Neural progenitor cell (in vitro differentiated cells): ENCODE measurements at regions not wholly inside any gene's neighbourhood (a gene's known extent, or its start where the extent isn't known, plus 50 kb on each side); places are given as distances from the start of the nearest gene placed in this dataset.

Source experiments
- DNase-seq: peaks from one replicate; pipeline ENCODE4 v3.0.0-alpha.2; 2016; ENCODE audit warnings: low spot score
- H2AFZ ChIP-seq: fragments of 200-600 bp; sonication (generic); replicated peaks from 2 replicates; pipeline ENCODE4 v1.6.1; 2016; ENCODE audit warnings: antibody characterized with exemption
- H3F3A ChIP-seq: fragments of 200-600 bp; sonication (generic); 2 replicates; pipeline ENCODE4 v1.6.1; 2016; ENCODE audit warnings: antibody characterized with exemption, low read depth
- H3K27ac ChIP-seq: fragments of 200-600 bp; sonication (generic); 2 replicates; pipeline ENCODE4 v1.5.1; 2016; ENCODE audit warnings: mild to moderate bottlenecking
- H3K27me3 ChIP-seq: fragments of 200-600 bp; sonication (generic); 2 replicates; pipeline ENCODE4 v1.6.1; 2016; ENCODE audit warnings: mild to moderate bottlenecking, moderate library complexity
- H3K36me3 ChIP-seq: fragments of 200-600 bp; sonication (generic); 2 replicates; pipeline ENCODE4 v1.5.1; 2016
- H3K4me1 ChIP-seq: fragments of 200-600 bp; sonication (generic); 2 replicates; pipeline ENCODE4 v1.6.1; 2016; ENCODE audit warnings: mixed run types
- H3K4me2 ChIP-seq: fragments of 200-600 bp; sonication (generic); 2 replicates; pipeline ENCODE4 v1.6.1; 2016
- H3K4me3 ChIP-seq: fragments of 200-600 bp; sonication (generic); 2 replicates; pipeline ENCODE4 v1.5.1; 2016
- H3K79me2 ChIP-seq: fragments of 200-600 bp; sonication (generic); 2 replicates; pipeline ENCODE4 v1.6.1; 2016; ENCODE audit warnings: low read depth
- H3K9ac ChIP-seq: fragments of 200-600 bp; sonication (generic); 2 replicates; pipeline ENCODE4 v1.6.1; 2016
- H3K9me3 ChIP-seq: fragments of 200-600 bp; sonication (generic); 2 replicates; pipeline ENCODE4 v1.5.1; 2016; ENCODE audit warnings: low read depth
- H4K20me1 ChIP-seq: fragments of 200-600 bp; sonication (generic); 2 replicates; pipeline ENCODE4 v1.6.1; 2016; ENCODE audit warnings: low read depth
- H3K27ac Mint-ChIP-seq: 3 replicates; pipeline ENCODE4 v1.8.0; 2021; ENCODE audit warnings: mixed read lengths
- H3K27me3 Mint-ChIP-seq: 2 replicates; pipeline ENCODE4 v1.8.0; 2022; ENCODE audit warnings: low read depth, mild to moderate bottlenecking, inconsistent platforms, moderate library complexity, mixed read lengths; ENCODE audit not compliant: insufficient read depth
- H3K36me3 Mint-ChIP-seq: 3 replicates; pipeline ENCODE4 v1.8.0; 2021; ENCODE audit warnings: mixed read lengths
- H3K4me1 Mint-ChIP-seq: 3 replicates; pipeline ENCODE4 v1.8.0; 2021; ENCODE audit warnings: mixed read lengths
- H3K4me3 Mint-ChIP-seq: 3 replicates; pipeline ENCODE4 v1.8.0; 2021; ENCODE audit warnings: mild to moderate bottlenecking, moderate library complexity, mixed read lengths
- H3K9me3 Mint-ChIP-seq: 3 replicates; pipeline ENCODE4 v1.8.0; 2020; ENCODE audit warnings: mixed read lengths
- EZH2 ChIP-seq: fragments of 200-600 bp; sonication (generic); IDR thresholded peaks from 2 replicates; pipeline ENCODE4 v1.6.1; 2017; ENCODE audit warnings: antibody characterized with exemption, mild to moderate bottlenecking, moderate library complexity
- EZH2phosphoT487 ChIP-seq: fragments of 200-600 bp; sonication (generic); IDR thresholded peaks from 2 replicates; pipeline ENCODE4 v1.6.1; 2017; ENCODE audit warnings: antibody characterized with exemption
- TF ChIP-seq, protein P1 (sequence below): fragments of 200-600 bp; sonication (generic); IDR thresholded peaks from 2 replicates; pipeline ENCODE4 v1.5.1; 2017; ENCODE audit warnings: antibody characterized with exemption, mild to moderate bottlenecking

DNA sequence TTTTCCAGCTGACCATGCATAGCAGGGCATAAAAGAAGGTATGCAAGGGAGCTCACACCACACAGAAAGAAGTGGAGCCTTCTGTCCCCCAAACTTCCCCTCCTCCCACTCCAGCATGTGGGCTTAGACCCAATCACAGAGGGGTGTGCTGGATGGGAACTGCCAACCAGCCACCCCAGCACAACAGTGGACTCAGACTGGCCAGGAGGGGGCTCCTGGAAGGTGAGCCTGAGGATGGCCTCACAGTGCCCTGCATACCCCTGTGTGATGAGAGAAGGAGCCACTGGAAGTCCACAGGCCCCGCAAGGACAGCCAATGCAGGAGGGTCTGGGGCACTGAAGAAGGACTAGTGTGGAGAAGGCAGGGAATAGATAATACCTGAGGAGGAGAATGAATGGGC, 106.9 kb upstream of the SERP2 start:
- Histone ChIP-seq H4K20me1 (no peaks in the 10 kb centered on the region), H3K27ac (no peak overlapping the region), H3K79me2 (no peaks in the 10 kb centered on the region), H3K4me3 (no peak overlapping the region), H2AFZ (no peak overlapping the region), H3F3A (no peaks in the 10 kb centered on the region), H3K27me3 (no peaks in the 10 kb centered on the region), H3K36me3 (no peaks in the 10 kb centered on the region), H3K9ac (no peak overlapping the region), H3K4me2 (no peak overlapping the region), H3K4me1 (no peaks in the 10 kb centered on the region), H3K9me3 (no peaks in the 10 kb centered on the region)
- peaks cover 13% of the 10 kb centered on the region for H3K27me3 Mint-ChIP-seq
- H3K4me1 Mint-ChIP-seq: peaks cover 34% of the 10 kb centered on the region
- H3K4me3 Mint-ChIP-seq: no peak overlapping the region
- peaks cover 15% of the 10 kb centered on the region for H3K9me3 Mint-ChIP-seq
- H3K36me3 Mint-ChIP-seq: no peaks in the 10 kb centered on the region
- no peak overlapping the region for H3K27ac Mint-ChIP-seq
- no peak for DNase-seq
- no peak for TF ChIP-seq EZH2phosphoT487
- no peak for TF ChIP-seq EZH2
- TF ChIP-seq, protein P1, sequence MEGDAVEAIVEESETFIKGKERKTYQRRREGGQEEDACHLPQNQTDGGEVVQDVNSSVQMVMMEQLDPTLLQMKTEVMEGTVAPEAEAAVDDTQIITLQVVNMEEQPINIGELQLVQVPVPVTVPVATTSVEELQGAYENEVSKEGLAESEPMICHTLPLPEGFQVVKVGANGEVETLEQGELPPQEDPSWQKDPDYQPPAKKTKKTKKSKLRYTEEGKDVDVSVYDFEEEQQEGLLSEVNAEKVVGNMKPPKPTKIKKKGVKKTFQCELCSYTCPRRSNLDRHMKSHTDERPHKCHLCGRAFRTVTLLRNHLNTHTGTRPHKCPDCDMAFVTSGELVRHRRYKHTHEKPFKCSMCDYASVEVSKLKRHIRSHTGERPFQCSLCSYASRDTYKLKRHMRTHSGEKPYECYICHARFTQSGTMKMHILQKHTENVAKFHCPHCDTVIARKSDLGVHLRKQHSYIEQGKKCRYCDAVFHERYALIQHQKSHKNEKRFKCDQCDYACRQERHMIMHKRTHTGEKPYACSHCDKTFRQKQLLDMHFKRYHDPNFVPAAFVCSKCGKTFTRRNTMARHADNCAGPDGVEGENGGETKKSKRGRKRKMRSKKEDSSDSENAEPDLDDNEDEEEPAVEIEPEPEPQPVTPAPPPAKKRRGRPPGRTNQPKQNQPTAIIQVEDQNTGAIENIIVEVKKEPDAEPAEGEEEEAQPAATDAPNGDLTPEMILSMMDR: no peak

DNA sequence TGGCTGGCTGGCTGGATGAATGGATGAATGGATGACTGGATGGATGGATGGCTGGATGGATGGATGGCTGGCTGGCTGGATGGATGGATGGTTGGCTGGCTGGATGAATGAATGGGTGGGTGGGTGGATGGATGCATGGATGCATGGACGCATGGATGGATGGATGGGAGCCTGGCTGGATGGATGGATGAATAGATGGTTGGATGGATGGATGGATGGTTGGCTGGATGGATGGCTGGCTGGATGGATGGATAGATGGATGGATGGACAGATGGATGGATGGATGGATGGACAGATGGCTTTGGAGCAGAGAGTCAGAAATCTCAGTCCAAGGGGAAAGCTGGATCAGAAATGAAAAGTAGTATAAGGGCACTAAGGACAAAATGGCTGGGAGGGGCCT, 106.4 kb upstream of the SERP2 start:
- Histone ChIP-seq H3K9me3 (no peaks in the 10 kb centered on the region), H2AFZ (no peak overlapping the region), H3F3A (no peaks in the 10 kb centered on the region), H3K36me3 (no peaks in the 10 kb centered on the region), H3K79me2 (no peaks in the 10 kb centered on the region), H3K27ac (no peak overlapping the region), H3K4me2 (no peak overlapping the region), H3K27me3 (no peaks in the 10 kb centered on the region), H3K4me3 (no peak overlapping the region), H3K4me1 (no peaks in the 10 kb centered on the region), H3K9ac (no peak overlapping the region), H4K20me1 (no peaks in the 10 kb centered on the region)
- TF ChIP-seq EZH2 (no peak), EZH2phosphoT487 (no peak)
- TF ChIP-seq, protein P1: no peak
- Mint-ChIP-seq H3K27ac (no peak overlapping the region), H3K27me3 (peaks cover 13% of the 10 kb centered on the region), H3K4me3 (no peak overlapping the region), H3K9me3 (peaks cover 15% of the 10 kb centered on the region), H3K4me1 (peaks cover 37% of the 10 kb centered on the region), H3K36me3 (no peaks in the 10 kb centered on the region)
- DNase-seq: no peak

DNA sequence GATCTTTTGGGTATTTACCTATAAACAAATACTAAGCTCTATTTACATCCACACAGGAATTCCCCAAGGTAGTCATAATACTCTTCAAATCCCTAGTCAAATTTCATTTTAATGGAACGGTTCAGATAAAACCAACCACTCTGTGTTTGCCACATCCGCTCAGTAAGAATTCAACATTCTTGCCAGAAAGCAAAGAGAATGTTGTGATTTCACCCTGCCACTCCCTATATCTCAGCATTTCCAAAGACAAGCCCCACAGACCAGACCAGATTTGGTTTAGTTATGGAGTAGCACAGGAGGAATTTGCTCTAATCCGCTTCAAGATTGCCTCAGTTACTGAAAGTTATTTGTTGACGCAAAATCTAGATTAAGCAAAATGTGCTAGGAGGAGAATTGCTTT, 105.6 kb upstream of the SERP2 start:
- TF ChIP-seq, protein P1: no peak
- no peak for TF ChIP-seq EZH2phosphoT487
- no peak for TF ChIP-seq EZH2
- Mint-ChIP-seq H3K27me3 (peaks cover 13% of the 10 kb centered on the region), H3K4me3 (no peak overlapping the region), H3K36me3 (no peaks in the 10 kb centered on the region), H3K9me3 (peaks cover 15% of the 10 kb centered on the region), H3K4me1 (peaks cover 40% of the 10 kb centered on the region), H3K27ac (no peak overlapping the region)
- Histone ChIP-seq H3K36me3 (no peaks in the 10 kb centered on the region), H3K4me2 (no peak overlapping the region), H3K27me3 (no peaks in the 10 kb centered on the region), H3K9ac (no peak overlapping the region), H3K4me3 (no peak overlapping the region), H3K9me3 (no peaks in the 10 kb centered on the region), H3K79me2 (no peaks in the 10 kb centered on the region), H3K27ac (no peak overlapping the region), H2AFZ (no peak overlapping the region), H3K4me1 (no peaks in the 10 kb centered on the region), H3F3A (no peaks in the 10 kb centered on the region), H4K20me1 (no peaks in the 10 kb centered on the region)
- no peak for DNase-seq

DNA sequence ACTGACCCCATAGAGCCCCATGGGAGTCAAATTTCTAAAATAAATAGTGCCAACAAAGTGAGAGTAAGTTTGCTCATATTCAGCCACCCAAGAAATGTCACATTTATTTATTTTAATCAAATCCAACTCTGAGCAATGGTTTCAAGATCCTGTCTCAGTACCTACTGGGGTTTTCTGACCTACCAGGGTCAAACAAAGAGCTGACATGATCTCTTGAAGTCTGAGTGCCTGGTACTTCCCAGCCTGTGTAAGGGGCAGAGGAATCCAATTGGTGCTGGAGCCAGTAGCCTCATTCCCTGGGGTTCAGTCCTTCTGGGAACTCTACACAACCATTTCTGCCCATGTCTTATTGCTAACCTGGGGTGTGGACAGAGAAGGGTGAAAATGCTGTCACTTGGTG, 104.6 kb upstream of the SERP2 start:
- H3K4me1 ChIP-seq: no peaks in the 10 kb centered on the region
- TF ChIP-seq EZH2: no peak
- TF ChIP-seq EZH2phosphoT487: no peak
- TF ChIP-seq, protein P1: no peak
- H3K36me3 ChIP-seq: no peaks in the 10 kb centered on the region
- H3K27me3 Mint-ChIP-seq: peaks cover 13% of the 10 kb centered on the region
- H2AFZ ChIP-seq: no peak overlapping the region
- no peaks in the 10 kb centered on the region for H4K20me1 ChIP-seq
- no peaks in the 10 kb centered on the region for H3K79me2 ChIP-seq
- H3K27me3 ChIP-seq: no peaks in the 10 kb centered on the region
- H3K4me3 Mint-ChIP-seq: no peak overlapping the region
- no peak overlapping the region for H3K27ac ChIP-seq
- no peak overlapping the region for H3K4me3 ChIP-seq
- H3K9ac ChIP-seq: no peak overlapping the region
- H3K9me3 ChIP-seq: no peaks in the 10 kb centered on the region
- H3K9me3 Mint-ChIP-seq: peaks cover 15% of the 10 kb centered on the region
- H3K4me2 ChIP-seq: no peak overlapping the region
- no peak for DNase-seq
- no peak overlapping the region for H3K27ac Mint-ChIP-seq
- peaks cover 35% of the 10 kb centered on the region for H3K4me1 Mint-ChIP-seq
- no peaks in the 10 kb centered on the region for H3F3A ChIP-seq
- H3K36me3 Mint-ChIP-seq: no peaks in the 10 kb centered on the region
